Large intestine (tissue), 3 donors: ENCODE measurements at regions not wholly inside any gene's neighbourhood (a gene's known extent, or its start where the extent isn't known, plus 50 kb on each side); places are given as distances from the start of the nearest gene placed in this dataset.
"Not testable (repeated sequence)": the region's sequence is repeated elsewhere in the genome, so short reads cannot be mapped to it uniquely, and the experiment has no call there.

Source experiments
- DNase-seq, 2 donors: peaks; one replicate each; pipeline versions ENCODE4 v3.0.0 to v3.0.0-alpha.2; 2013
- H3K27ac ChIP-seq: one replicate; pipeline ENCODE4 v1.5.1; 2013; ENCODE audit warnings: low read length
- H3K27me3 ChIP-seq: 2 replicates; pipeline ENCODE4 v1.6.1; 2013; ENCODE audit warnings: low read length; ENCODE audit not compliant: control insufficient read depth, insufficient read depth
- H3K36me3 ChIP-seq: 2 replicates; pipeline ENCODE4 v1.6.1; 2013; ENCODE audit warnings: low read length; ENCODE audit not compliant: control insufficient read depth, insufficient read depth
- H3K4me1 ChIP-seq: one replicate; pipeline ENCODE4 v1.6.1; 2013; ENCODE audit warnings: low read length; ENCODE audit not compliant: control insufficient read depth, insufficient read depth
- H3K4me3 ChIP-seq: one replicate; pipeline ENCODE4 v1.5.1; 2013; ENCODE audit warnings: low read length
- H3K9me3 ChIP-seq: one replicate; pipeline ENCODE4 v1.6.1; 2013; ENCODE audit warnings: mild to moderate bottlenecking, low read depth, low read length, moderate library complexity; ENCODE audit not compliant: control insufficient read depth
- WGBS: methylation state at CpG from one replicate; pipeline ENCODE4 v1.1.5; 2013; ENCODE audit warnings: low lambda C conversion rate; ENCODE audit not compliant: insufficient coverage; 5-methylcytosine and 5-hydroxymethylcytosine counted together

DNA sequence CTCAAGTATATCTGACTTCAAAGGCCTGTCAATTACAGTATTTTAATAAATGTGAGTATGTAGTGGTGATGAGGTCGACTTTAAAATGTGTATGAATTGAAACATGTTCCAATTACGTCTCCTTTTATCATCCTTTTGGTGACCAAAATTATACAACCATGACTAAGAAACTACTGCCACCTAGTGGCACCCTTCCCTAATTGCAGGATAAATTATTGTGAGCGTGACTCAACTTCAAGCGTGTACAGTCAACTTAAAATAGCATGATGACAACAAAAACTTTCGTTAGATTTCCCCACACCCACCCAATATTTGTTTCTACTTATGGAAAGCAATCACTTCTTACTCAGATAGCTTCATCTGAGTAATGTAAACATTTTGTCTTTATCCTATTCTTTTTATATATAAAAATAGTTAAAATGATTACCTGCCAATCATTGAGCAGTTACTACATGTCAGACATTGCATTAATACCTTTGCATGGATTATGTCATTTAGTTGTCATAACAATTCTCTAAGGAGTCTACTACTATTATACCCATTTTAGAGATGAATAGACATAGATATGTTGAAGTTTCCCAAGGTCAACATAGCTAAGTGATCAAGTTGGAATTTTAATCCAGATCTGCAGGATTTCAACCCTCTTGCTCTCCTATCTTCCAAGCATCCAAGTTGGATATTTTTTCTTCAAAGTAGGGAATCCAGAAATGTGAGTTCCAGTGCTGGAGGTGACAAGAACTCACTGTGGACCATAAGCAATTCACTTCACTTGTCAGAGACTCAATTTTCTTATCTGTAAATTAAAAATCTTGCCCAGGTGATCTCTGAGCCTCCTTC lies 106.0 kb downstream of the MEX3B start:
- Histone ChIP-seq H3K27me3 (no peaks in the 10 kb centered on the region), H3K36me3 (no peaks in the 10 kb centered on the region), H3K4me3 (no peak overlapping the region), H3K9me3 (no peaks in the 10 kb centered on the region), H3K27ac (no peak overlapping the region), H3K4me1 (no peaks in the 10 kb centered on the region)
- no peak for DNase-seq
- WGBS, result 40% methylated on average over 1 of the region's 5 CpGs

DNA sequence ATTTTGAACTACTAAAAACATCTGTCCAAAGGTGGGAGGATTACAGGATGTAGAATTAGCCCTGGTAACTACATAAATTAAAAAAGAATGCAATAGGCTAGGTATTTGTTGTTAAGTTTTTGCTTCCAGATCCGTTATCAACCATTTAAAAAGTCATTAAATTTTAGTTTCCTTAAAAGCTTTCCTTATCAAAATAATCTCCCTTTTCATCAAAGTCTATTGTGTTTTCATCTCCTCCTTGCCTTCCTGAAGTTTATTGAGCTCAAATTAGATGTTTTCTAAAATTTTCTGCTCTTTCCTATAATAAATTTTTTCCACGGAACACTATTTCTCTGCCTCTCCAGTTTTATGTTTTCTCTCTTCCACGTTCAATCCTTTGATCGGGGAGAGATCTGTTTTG lies 108.6 kb downstream of the MEX3B start:
- H3K36me3 ChIP-seq, result no peaks in the 10 kb centered on the region
- no peak for DNase-seq
- H3K27ac ChIP-seq, result no peak overlapping the region
- H3K9me3 ChIP-seq, result no peaks in the 10 kb centered on the region
- no peaks in the 10 kb centered on the region for H3K4me1 ChIP-seq
- H3K4me3 ChIP-seq, result no peak overlapping the region
- no peaks in the 10 kb centered on the region for H3K27me3 ChIP-seq
- WGBS, result 80% methylated on average over 2 of the region's 4 CpGs

- Histone ChIP-seq H3K36me3 (no peaks in the 10 kb centered on the region), H3K4me3 (no peak overlapping the region), H3K27me3 (no peaks in the 10 kb centered on the region), H3K4me1 (no peaks in the 10 kb centered on the region), H3K9me3 (no peaks in the 10 kb centered on the region), H3K27ac (no peak overlapping the region)
- no peak for DNase-seq
- 40% methylated on average over 3 of the region's 11 CpGs for WGBS
Observed at GRCh38 chr15:81930582-81931369, 115.0 kb downstream of the MEX3B start.

DNA sequence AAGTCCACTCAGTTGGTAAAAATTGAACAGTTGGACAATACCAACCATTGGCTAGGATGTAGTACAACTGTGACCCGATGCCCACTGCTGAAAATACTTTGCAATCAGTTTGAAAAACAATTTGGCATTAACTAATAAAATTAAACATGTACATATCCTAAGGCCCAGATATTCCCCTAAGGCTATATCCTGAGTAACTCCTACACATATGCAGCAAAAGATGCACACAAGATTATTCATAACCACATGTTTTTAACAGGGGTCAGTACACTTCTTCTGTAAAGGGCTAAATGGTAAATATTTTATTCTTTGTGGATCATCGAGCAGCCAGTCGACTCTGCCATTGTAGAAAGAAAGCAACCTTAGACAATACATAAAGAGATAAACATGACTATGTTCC lies 116.3 kb downstream of the MEX3B start:
- 92% methylated on average over 2 of the region's 3 CpGs for WGBS
- no peak for DNase-seq
- Histone ChIP-seq H3K36me3 (no peaks in the 10 kb centered on the region), H3K4me1 (no peaks in the 10 kb centered on the region), H3K9me3 (no peaks in the 10 kb centered on the region), H3K27me3 (no peaks in the 10 kb centered on the region), H3K4me3 (no peak overlapping the region), H3K27ac (no peak overlapping the region)

- Histone ChIP-seq H3K4me3 (no peak overlapping the region), H3K27me3 (no peaks in the 10 kb centered on the region)
- no CpG with 5 or more reads among the region's 6 CpGs for WGBS
Observed at GRCh38 chr15:81926981-81927380, 118.8 kb downstream of the MEX3B start.

DNA sequence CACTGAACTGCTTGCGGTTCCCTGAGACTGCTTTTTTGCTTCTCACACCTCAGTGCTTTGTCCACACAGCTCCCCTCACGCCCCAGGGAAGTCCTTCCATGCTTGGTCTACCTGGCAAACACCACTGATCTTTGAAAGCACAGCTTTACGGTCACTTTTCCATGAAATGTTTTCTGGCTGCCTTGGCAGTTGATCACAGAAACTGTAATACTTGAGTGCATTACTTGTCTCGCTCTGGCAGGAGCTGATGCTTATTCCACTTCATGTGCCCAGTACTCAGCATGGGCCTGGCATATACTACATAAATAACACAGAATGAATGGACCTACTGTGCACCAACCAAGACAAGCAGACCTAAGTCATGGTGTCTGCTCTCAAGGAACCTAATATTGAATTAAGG lies 121.1 kb downstream of the MEX3B start:
- Histone ChIP-seq H3K4me1 (no peaks in the 10 kb centered on the region), H3K9me3 (no peaks in the 10 kb centered on the region), H3K27me3 (no peaks in the 10 kb centered on the region), H3K27ac (no peak overlapping the region), H3K36me3 (no peaks in the 10 kb centered on the region), H3K4me3 (no peak overlapping the region)
- no peak for DNase-seq
- WGBS, result 80% methylated on average over 1 of the region's 4 CpGs

More at GRCh38 chr15:81926981-81927380, 118.8 kb downstream of the MEX3B start:
- DNase-seq, result no peak
- Histone ChIP-seq H3K27ac (no peak overlapping the region), H3K4me1 (no peaks in the 10 kb centered on the region), H3K9me3 (no peaks in the 10 kb centered on the region), H3K36me3 (no peaks in the 10 kb centered on the region)

GRCh38 chr15:81923561-81924350 lies 122.1 kb downstream of the MEX3B start:
- WGBS, result 83% methylated on average over 3 of the region's 4 CpGs
- Histone ChIP-seq H3K27ac (no peak overlapping the region), H3K36me3 (no peaks in the 10 kb centered on the region), H3K27me3 (no peaks in the 10 kb centered on the region), H3K4me3 (no peak overlapping the region), H3K4me1 (no peaks in the 10 kb centered on the region), H3K9me3 (peaks cover 3% of the 10 kb centered on the region)
- DNase-seq, result no peak

DNA sequence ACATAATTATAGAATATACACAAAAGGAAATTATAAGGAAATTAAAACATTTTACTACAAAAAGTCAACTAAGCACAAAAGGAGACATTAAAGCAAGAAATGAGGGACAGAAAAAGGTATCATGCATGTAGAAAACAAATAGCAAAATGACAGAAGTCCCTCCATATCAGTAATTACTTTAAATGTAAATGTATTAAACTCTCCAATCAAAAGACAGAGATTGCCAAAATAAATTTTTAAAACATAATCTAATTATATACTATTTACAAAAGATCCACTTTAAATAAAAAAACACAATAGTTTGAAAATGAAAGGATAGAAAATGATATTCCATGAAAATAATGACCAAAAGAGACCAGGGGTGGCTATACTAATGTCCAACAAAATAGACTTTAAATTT lies 123.7 kb downstream of the MEX3B start:
- Histone ChIP-seq H3K4me3 (no peak overlapping the region), H3K36me3 (no peaks in the 10 kb centered on the region), H3K4me1 (no peaks in the 10 kb centered on the region), H3K27me3 (no peaks in the 10 kb centered on the region), H3K27ac (no peak overlapping the region), H3K9me3 (peaks cover 3% of the 10 kb centered on the region)
- no peak for DNase-seq

DNA sequence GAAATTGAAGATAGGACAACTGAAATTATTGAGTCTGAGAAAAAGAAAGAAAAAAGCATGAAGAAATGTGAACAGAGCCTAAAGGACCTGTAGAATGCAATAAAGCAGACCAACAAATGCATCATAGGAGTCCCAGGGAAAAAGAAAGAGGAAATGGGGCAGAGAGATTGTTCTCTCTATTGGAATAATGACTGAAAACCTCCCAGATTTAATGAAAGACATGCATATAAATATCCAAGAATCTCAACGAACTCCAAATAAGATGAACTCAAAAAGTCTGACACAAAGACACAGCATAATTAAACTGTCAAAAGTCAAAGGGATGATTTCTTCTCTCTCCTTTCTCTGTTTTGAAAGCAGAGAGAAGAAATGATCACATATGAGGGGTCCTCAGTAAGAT lies 124.7 kb downstream of the MEX3B start:
- Histone ChIP-seq H3K9me3 (peaks cover 3% of the 10 kb centered on the region), H3K27me3 (no peaks in the 10 kb centered on the region), H3K4me1 (no peaks in the 10 kb centered on the region), H3K27ac (no peak overlapping the region), H3K4me3 (no peak overlapping the region), H3K36me3 (no peaks in the 10 kb centered on the region)
- WGBS, result no CpG with 5 or more reads among the region's 1 CpG
- no peak for DNase-seq

GRCh38 chr15:81918767-81919166 lies 127.1 kb downstream of the MEX3B start:
- not testable (repeated sequence) for H3K4me1 ChIP-seq, H3K4me3 ChIP-seq, H3K27ac ChIP-seq, DNase-seq, H3K27me3 ChIP-seq, H3K9me3 ChIP-seq, H3K36me3 ChIP-seq
- WGBS, result no CpG with 5 or more reads among the region's 1 CpG
